ENCODE measurements at regions not wholly inside any gene's neighbourhood (a gene's known extent, or its start where the extent isn't known, plus 50 kb on each side); places are given as distances from the start of the nearest gene placed in this dataset.
"Not testable (repeated sequence)": the region's sequence is repeated elsewhere in the genome, so short reads cannot be mapped to it uniquely, and the experiment has no call there.

GRCh38 chr14:48267926-48268325, 592.5 kb upstream of the MDGA2 start:
- not testable (repeated sequence) for DNase-seq (ENCODE audit: low read depth, low spot score)

- not testable (repeated sequence) for DNase-seq (ENCODE audit: low read depth, low spot score)
These were observed 590.8 kb upstream of the MDGA2 start for GRCh38 chr14:48266201-48266600.

GRCh38 chr14:48261436-48261835, 586.0 kb upstream of the MDGA2 start:
- DNase-seq (ENCODE audit: low read depth, low spot score), result no peak

GRCh38 chr14:48260394-48261295, 585.2 kb upstream of the MDGA2 start:
- DNase-seq (ENCODE audit: low read depth, low spot score), result not testable (repeated sequence)

- not testable (repeated sequence) for DNase-seq (ENCODE audit: low read depth, low spot score)
These were observed 584.5 kb upstream of the MDGA2 start for GRCh38 chr14:48259876-48260275.

GRCh38 chr14:48259232-48259631, 583.8 kb upstream of the MDGA2 start:
- not testable (repeated sequence) for DNase-seq (ENCODE audit: low read depth, low spot score)

GRCh38 chr14:48258703-48259102, 583.3 kb upstream of the MDGA2 start:
- DNase-seq (ENCODE audit: low read depth, low spot score), result not testable (repeated sequence)

- DNase-seq (ENCODE audit: low read depth, low spot score), result no peak
These were observed 577.6 kb upstream of the MDGA2 start for GRCh38 chr14:48253020-48253419.

- DNase-seq (ENCODE audit: low read depth, low spot score), result no peak
These were observed 575.9 kb upstream of the MDGA2 start for GRCh38 chr14:48251290-48251689.

- DNase-seq (ENCODE audit: low read depth, low spot score), result no peak
These were observed 575.2 kb upstream of the MDGA2 start for GRCh38 chr14:48250575-48250974.

GRCh38 chr14:48247977-48248376, 572.6 kb upstream of the MDGA2 start:
- no peak for DNase-seq (ENCODE audit: low read depth, low spot score)

GRCh38 chr14:48243900-48244299, 568.5 kb upstream of the MDGA2 start:
- no peak for DNase-seq (ENCODE audit: low read depth, low spot score)

GRCh38 chr14:48229091-48229490, 553.7 kb upstream of the MDGA2 start:
- DNase-seq (ENCODE audit: low read depth, low spot score), result no peak

- no peak for DNase-seq (ENCODE audit: low read depth, low spot score)
These were observed 518.5 kb upstream of the MDGA2 start for GRCh38 chr14:48193893-48194292.

- DNase-seq (ENCODE audit: low read depth, low spot score), result not testable (repeated sequence)
These were observed 474.2 kb upstream of the MDGA2 start for GRCh38 chr14:48149624-48150023.

- no peak for DNase-seq (ENCODE audit: low read depth, low spot score)
These were observed 465.4 kb upstream of the MDGA2 start for GRCh38 chr14:48140804-48141203.

- no peak for DNase-seq (ENCODE audit: low read depth, low spot score)
These were observed 454.1 kb upstream of the MDGA2 start for GRCh38 chr14:48129472-48129871.

GRCh38 chr14:48127674-48128073, 452.3 kb upstream of the MDGA2 start:
- DNase-seq (ENCODE audit: low read depth, low spot score), result no peak

- DNase-seq (ENCODE audit: low read depth, low spot score), result no peak
These were observed 450.2 kb upstream of the MDGA2 start for GRCh38 chr14:48125654-48126053.

GRCh38 chr14:48113713-48114112, 438.3 kb upstream of the MDGA2 start:
- DNase-seq (ENCODE audit: low read depth, low spot score), result no peak

GRCh38 chr14:48111151-48111550, 435.7 kb upstream of the MDGA2 start:
- DNase-seq (ENCODE audit: low read depth, low spot score), result no peak

- DNase-seq (ENCODE audit: low read depth, low spot score), result no peak
These were observed 432.2 kb upstream of the MDGA2 start for GRCh38 chr14:48107646-48108045.

GRCh38 chr14:48096897-48097296, 421.5 kb upstream of the MDGA2 start:
- DNase-seq (ENCODE audit: low read depth, low spot score), result no peak

Data from brain pericyte (primary cell).